GM12878 (cell line): ENCODE measurements at regions not wholly inside any gene's neighbourhood (a gene's known extent, or its start where the extent isn't known, plus 50 kb on each side); places are given as distances from the start of the nearest gene placed in this dataset.

ENCODE experiments used
- ATAC-seq: fragments of 200-7000 bp; cut with Tn5 transposase; 3 replicates; pipeline ENCODE4 v1.9.1; 2020; ENCODE audit warnings: mild to moderate bottlenecking, moderate library complexity
- BruUV-seq: library from RNA; stranded (reverse); fragments of 400-500 nt; replicated peaks from 2 replicates; lab custom pipeline; 2021; lab: Mats Ljungman, UMichigan
- CTCF ChIA-PET: fragments of 300-600 bp; sonication (Branson Sonifier 250); formaldehyde crosslinking; extraction: SDS; loops from one replicate; lab custom pipeline; 2021; ENCODE audit warnings: inconsistent platforms; lab: Yijun Ruan, JAX
- POLR2A ChIA-PET: fragments of 350-600 bp; formaldehyde crosslinking; extraction: SDS; loops from one replicate; lab custom pipeline; 2021; ENCODE audit warnings: inconsistent platforms; lab: Charles Lee
- RAD21 ChIA-PET: fragments of 300-600 bp; sonication (Branson Sonifier 250); formaldehyde crosslinking; loops from one replicate; lab custom pipeline; 2023; ENCODE audit warnings: antibody characterized with exemption; ENCODE audit not compliant: unreplicated experiment; lab: Charles Lee
- SMC1A ChIA-PET: fragments of 300-600 bp; sonication (Branson Sonifier 250); formaldehyde crosslinking; loops from one replicate; lab custom pipeline; 2023; ENCODE audit not compliant: unreplicated experiment, uncharacterized antibody; lab: Charles Lee
- DNase-seq: peaks from one replicate; pipeline ENCODE4 v3.0.0-alpha.2; 2011; ENCODE audit warnings: low read depth, low spot score
- FAIRE-seq: peaks from 3 replicates; lab custom pipeline; 2011; peaks lifted over from hg19 to GRCh38; lab: Jason Lieb, UNC
- H2AFZ ChIP-seq: 2 replicates; pipeline ENCODE4 v1.6.0; 2011; ENCODE audit warnings: low read depth, low read length, control low read depth; ENCODE audit not compliant: control insufficient read depth
- H3K27ac ChIP-seq: 2 replicates; pipeline ENCODE4 v1.5.1; 2011; ENCODE audit warnings: control low read depth; ENCODE audit not compliant: control insufficient read depth, insufficient read depth
- H3K27me3 ChIP-seq, 2 experiments: replicated peaks in 1 of 2; 2 replicates each; pipeline versions ENCODE4 v1.6.0 to v1.6.1; 2011; ENCODE audit warnings: low read length in 1 of 2; ENCODE audit not compliant: control insufficient read depth in 2 of 2, insufficient read depth in 2 of 2
- H3K36me3 ChIP-seq, 2 experiments: 2 replicates each; pipeline ENCODE4 v1.5.1; 2011; ENCODE audit warnings: low read length in 1 of 2; ENCODE audit not compliant: control insufficient read depth in 2 of 2, insufficient read depth in 2 of 2
- H3K4me1 ChIP-seq: 2 replicates; pipeline ENCODE4 v1.6.1; 2011; ENCODE audit warnings: mild to moderate bottlenecking, low read length, moderate library complexity, mixed read lengths; ENCODE audit not compliant: control insufficient read depth, insufficient read depth
- H3K4me2 ChIP-seq: 2 replicates; pipeline ENCODE4 v1.6.0; 2011; ENCODE audit warnings: control low read depth; ENCODE audit not compliant: control insufficient read depth, insufficient read depth
- H3K4me3 ChIP-seq: fragments of 200-600 bp; sonication (generic); 2 replicates; pipeline ENCODE4 v1.5.1; 2016
- H3K79me2 ChIP-seq: 2 replicates; pipeline ENCODE4 v1.6.0; 2011; ENCODE audit warnings: low read length; ENCODE audit not compliant: control insufficient read depth, insufficient read depth
- H3K9ac ChIP-seq: 2 replicates; pipeline ENCODE4 v1.8.0; 2011; ENCODE audit warnings: low read length, control low read depth, mixed read lengths; ENCODE audit not compliant: control insufficient read depth, insufficient read depth
- H3K9me3 ChIP-seq: replicated peaks from 3 replicates; pipeline ENCODE4 v1.5.1; 2011; ENCODE audit warnings: mild to moderate bottlenecking, low read length; ENCODE audit not compliant: control insufficient read depth, insufficient read depth
- H4K20me1 ChIP-seq: 2 replicates; pipeline ENCODE4 v1.6.0; 2011; ENCODE audit not compliant: control insufficient read depth, insufficient read depth
- ATF2 ChIP-seq: IDR thresholded peaks from 2 replicates; pipeline ENCODE4 v1.6.1; 2012; ENCODE audit warnings: low read length, inconsistent platforms
- EGR1 ChIP-seq, 2 experiments: IDR thresholded peaks; 1 replicate in 1 of 2; 2 replicates in 1 of 2; pipeline ENCODE4 v1.6.1; 2011 to 2012; ENCODE audit warnings: low read depth in 2 of 2, low read length in 2 of 2, borderline replicate concordance in 1 of 2, mild to moderate bottlenecking in 1 of 2, moderate library complexity in 1 of 2
- ELK1 ChIP-seq: IDR thresholded peaks from 2 replicates; pipeline ENCODE4 v1.6.1; 2012; ENCODE audit warnings: low read depth, low read length, improper control_type of control experiment
- EP300 ChIP-seq, 2 experiments: fragments of 150-350 bp in 1 of 2; IDR thresholded peaks; 2 replicates each; pipeline ENCODE4 v1.6.1; 2011 to 2012; ENCODE audit warnings: low read depth in 2 of 2, low read length in 2 of 2, borderline replicate concordance in 1 of 2, improper control_type of control experiment in 1 of 2, inconsistent platforms in 1 of 2; ENCODE audit not compliant: control insufficient read depth in 1 of 2
- IKZF1 ChIP-seq: fragments of 450-650 bp; conservative IDR thresholded peaks from 2 replicates; pipeline ENCODE4 v1.6.1; 2017; ENCODE audit warnings: antibody characterized with exemption, mild to moderate bottlenecking
- IRF3 ChIP-seq: fragments of 450-650 bp; IDR thresholded peaks from 2 replicates; pipeline ENCODE4 v1.6.1; 2014; ENCODE audit warnings: mild to moderate bottlenecking
- LARP7 ChIP-seq: fragments of 450-650 bp; IDR thresholded peaks from 2 replicates; pipeline ENCODE4 v1.6.1; 2017; ENCODE audit warnings: mild to moderate bottlenecking
- MAX ChIP-seq: IDR thresholded peaks from 2 replicates; pipeline ENCODE4 v1.6.1; 2012; ENCODE audit warnings: low read depth, low read length, improper control_type of control experiment
- MTA3 ChIP-seq: IDR thresholded peaks from 2 replicates; pipeline ENCODE4 v1.6.1; 2012; ENCODE audit warnings: low read length, inconsistent platforms, borderline replicate concordance
- MYC ChIP-seq: IDR thresholded peaks from 2 replicates; pipeline ENCODE4 v1.6.1; 2011; ENCODE audit warnings: mild to moderate bottlenecking, low read length, moderate library complexity, inconsistent platforms; ENCODE audit not compliant: insufficient read depth, insufficient replicate concordance, insufficient read length, severe bottlenecking
- NBN ChIP-seq: fragments of 450-650 bp; IDR thresholded peaks from 2 replicates; pipeline ENCODE4 v1.6.1; 2016
- NR2C1 ChIP-seq: fragments of 450-650 bp; IDR thresholded peaks from 2 replicates; pipeline ENCODE4 v1.6.1; 2017; ENCODE audit warnings: antibody characterized with exemption, mild to moderate bottlenecking, moderate library complexity
- NR2C2 ChIP-seq: IDR thresholded peaks from 2 replicates; pipeline ENCODE4 v1.6.1; 2011; ENCODE audit warnings: borderline replicate concordance, low read depth; ENCODE audit not compliant: control insufficient read depth, insufficient read length
- RAD21 ChIP-seq: IDR thresholded peaks from 2 replicates; pipeline ENCODE4 v1.6.1; 2011; ENCODE audit warnings: mild to moderate bottlenecking, low read depth, low read length, moderate library complexity; ENCODE audit not compliant: insufficient read depth
- SP1 ChIP-seq: IDR thresholded peaks from one replicate; pipeline ENCODE4 v1.6.1; 2011; ENCODE audit warnings: low read depth, low read length
- SPI1 ChIP-seq: IDR thresholded peaks from 2 replicates; pipeline ENCODE4 v1.6.1; 2011; ENCODE audit warnings: low read depth, mild to moderate bottlenecking, low read length, moderate library complexity, borderline replicate concordance; ENCODE audit not compliant: insufficient read depth
- STAT1 ChIP-seq: fragments of 450-650 bp; conservative IDR thresholded peaks from 2 replicates; pipeline ENCODE4 v1.6.1; 2014; ENCODE audit warnings: antibody characterized with exemption, mild to moderate bottlenecking
- WGBS: methylation state at CpG from one replicate; pipeline ENCODE4 v1.1.6; 2016; ENCODE audit warnings: low lambda C conversion rate; ENCODE audit not compliant: insufficient replicate concordance, insufficient coverage; ENCODE audit errors: missing lambda C conversion rate; 5-methylcytosine and 5-hydroxymethylcytosine counted together
- in situ Hi-C: fragments of 300-500 bp; cut with MboI; formaldehyde crosslinking; loops from 9 replicates; pipeline ENCODE4 v1.14.3; 2018; ENCODE audit warnings: mixed read lengths
- intact Hi-C: fragments of 100-400 bp; cut with micrococcal nuclease; formaldehyde crosslinking; loops from one replicate; pipeline ENCODE4 v1.14.2; 2022; ENCODE audit not compliant: unreplicated experiment

- TF ChIP-seq ELK1 = no peak
These were observed 147.7 kb downstream of the SH3BGRL2 start (continued) for GRCh38 chr6:79778816-79779215.

- peak overlapping the region; percentile 58 for H3K4me3 ChIP-seq
- TF ChIP-seq RAD21 (peak; percentile 63), IRF3 (no peak), MTA3 (no peak), EGR1 (IDR thresholded peaks at IDR 0.05; ENCODE audit: borderline replicate concordance in 1 of 2, low read depth in 2 of 2, low read length in 2 of 2) (peak; percentile 68 to 100), STAT1 (no peak), SPI1 (0 out of 2 replicates have a peak, but pooled peaks have one; percentile 7), SP1 (no peak), MAX (no peak), NBN (0 out of 2 replicates have a peak, but pooled peaks have one; percentile 24), LARP7 (peak; percentile 54; the same call in 1 of the 2 replicates), ATF2 (no peak), NR2C2 (no peak), EP300 (IDR thresholded peaks at IDR 0.05; ENCODE audit: borderline replicate concordance in 1 of 2, control insufficient read depth in 1 of 2, low read depth in 2 of 2, low read length in 2 of 2) (no peak), NR2C1 (no peak), IKZF1 (peak; percentile 67), MYC (no peak)
These were observed 146.8 kb downstream of the SH3BGRL2 start for GRCh38 chr6:79777713-79778579.

More at GRCh38 chr6:79777713-79778579, 146.8 kb downstream of the SH3BGRL2 start:
- Histone ChIP-seq H3K27me3 (no peaks in the 10 kb centered on the region), H3K9ac (peak overlapping the region; percentile 37; the same call in 1 of the 2 replicates), H3K27ac (no peak overlapping the region), H3K4me2 (peak overlapping the region; percentile 56), H3K79me2 (no peaks in the 10 kb centered on the region), H4K20me1 (no peaks in the 10 kb centered on the region), H3K36me3 (no peaks in the 10 kb centered on the region), H2AFZ (peak overlapping the region; percentile 68), H3K4me1 (peaks cover 5% of the 10 kb centered on the region), H3K9me3 (no peaks in the 10 kb centered on the region)
- peak; percentile 57 for FAIRE-seq
- BruUV-seq = no TSS peak
- ChIA-PET RAD21 (interaction anchor here (1.0 to 1.2 kb wide), 2 partner anchors 90 to 92 kb away, joined by 5 read pairs; no protein-coding TSS in a partner anchor), CTCF (interaction anchor here (0.8 to 2.6 kb wide), 15 partner anchors 10 to 443 kb away, joined by 3 to 25 read pairs (median 5); no protein-coding TSS in a partner anchor), SMC1A (interaction anchor here (0.9 to 1.2 kb wide), 4 partner anchors 32 to 92 kb away, joined by 4 to 7 read pairs (median 4); no protein-coding TSS in a partner anchor), POLR2A (no interaction called here)
- intact Hi-C loops = loop anchor here (1.0 to 10.0 kb wide), 3 partner anchors 36 to 317 kb away; no protein-coding TSS in a partner anchor
- DNase-seq = peak; percentile 40
- peak; percentile 92 for ATAC-seq
- in situ Hi-C loops = no loop called here
- WGBS = 15% methylated on average over 34 of the region's 34 CpGs
